SU-DHL-6 (cell line): ENCODE measurements at regions not wholly inside any gene's neighbourhood (a gene's known extent, or its start where the extent isn't known, plus 50 kb on each side); places are given as distances from the start of the nearest gene placed in this dataset.

Experiments used
- H2AFZ ChIP-seq: fragments of 200-600 bp; sonication (generic); 2 replicates; pipeline ENCODE4 v1.6.1; 2014; ENCODE audit warnings: low read depth, mild to moderate bottlenecking, moderate library complexity, mixed read lengths, antibody characterized with exemption, low read length; ENCODE audit not compliant: severe bottlenecking
- H3F3A ChIP-seq: fragments of 200-600 bp; shearing (Covaris generic); 2 replicates; pipeline ENCODE4 v1.6.0; 2016; ENCODE audit warnings: antibody characterized with exemption, mild to moderate bottlenecking; ENCODE audit not compliant: insufficient read depth
- H3K27ac ChIP-seq: fragments of 200-600 bp; sonication (generic); 2 replicates; pipeline ENCODE4 v1.5.1; 2016; ENCODE audit warnings: low read depth, mild to moderate bottlenecking, low read length, moderate library complexity, mixed read lengths
- H3K27me3 ChIP-seq: fragments of 200-600 bp; sonication (generic), shearing (Covaris generic); 2 replicates; pipeline ENCODE4 v1.6.0; 2014; ENCODE audit warnings: mild to moderate bottlenecking, low read length
- H3K36me3 ChIP-seq: fragments of 200-600 bp; sonication (generic); 2 replicates; pipeline ENCODE4 v1.6.1; 2014; ENCODE audit warnings: mild to moderate bottlenecking, low read length, mixed read lengths
- H3K4me2 ChIP-seq: fragments of 300-600, 200-600 bp; shearing (Covaris generic), sonication (generic); 2 replicates; pipeline ENCODE4 v1.6.0; 2014; ENCODE audit warnings: low read length, low read depth, mild to moderate bottlenecking; ENCODE audit not compliant: poor library complexity, severe bottlenecking
- H3K4me3 ChIP-seq: fragments of 200-600 bp; sonication (generic); 2 replicates; pipeline ENCODE4 v1.5.1; 2014; ENCODE audit warnings: antibody characterized with exemption, low read length, mild to moderate bottlenecking, mixed read lengths; ENCODE audit not compliant: insufficient read depth, poor library complexity, severe bottlenecking
- H3K79me2 ChIP-seq: fragments of 200-600 bp; sonication (generic); 2 replicates; pipeline ENCODE4 v1.6.1; 2014; ENCODE audit warnings: mild to moderate bottlenecking, low read length, moderate library complexity; ENCODE audit not compliant: insufficient read depth
- H3K9ac ChIP-seq: fragments of 200-600 bp; sonication (generic); 2 replicates; pipeline ENCODE4 v1.7.0; 2014; ENCODE audit warnings: mild to moderate bottlenecking, low read length
- H3K9me2 ChIP-seq: fragments of 200-600 bp; sonication (generic); replicated peaks from 2 replicates; pipeline ENCODE4 v1.6.1; 2014; ENCODE audit warnings: low read length; ENCODE audit not compliant: insufficient read depth
- H3K9me3 ChIP-seq: fragments of 200-600 bp; sonication (generic); 2 replicates; pipeline ENCODE4 v1.6.1; 2014; ENCODE audit warnings: low read length, mixed read lengths; ENCODE audit not compliant: insufficient read depth
- H4K20me1 ChIP-seq: fragments of 200-600 bp; sonication (generic); 2 replicates; pipeline ENCODE4 v1.6.1; 2014; ENCODE audit warnings: low read depth, mild to moderate bottlenecking, antibody characterized with exemption, low read length, moderate library complexity, mixed read lengths
- CTCF ChIP-seq: fragments of 200-600 bp; sonication (generic); IDR thresholded peaks from one replicate; pipeline ENCODE4 v1.5.1; 2017; ENCODE audit warnings: antibody characterized with exemption, mild to moderate bottlenecking, low read length, moderate library complexity; ENCODE audit not compliant: insufficient read depth, poor library complexity, severe bottlenecking
- EZH2phosphoT487 ChIP-seq: fragments of 200-600 bp; sonication (generic), shearing (Covaris generic); conservative IDR thresholded peaks from 2 replicates; pipeline ENCODE4 v1.6.1; 2018; ENCODE audit warnings: mild to moderate bottlenecking, antibody characterized with exemption, low read length, moderate library complexity, mixed read lengths

- no peak overlapping the region for H2AFZ ChIP-seq
- H3F3A ChIP-seq = peaks cover 4% of the 10 kb centered on the region
- no peaks in the 10 kb centered on the region for H3K9me3 ChIP-seq
- no peaks in the 10 kb centered on the region for H4K20me1 ChIP-seq
- H3K4me2 ChIP-seq = no peak overlapping the region
- H3K36me3 ChIP-seq = no peaks in the 10 kb centered on the region
- H3K27me3 ChIP-seq = no peaks in the 10 kb centered on the region
- H3K27ac ChIP-seq = no peak overlapping the region
- H3K79me2 ChIP-seq = no peaks in the 10 kb centered on the region
- H3K9me2 ChIP-seq = no peaks in the 10 kb centered on the region
- TF ChIP-seq CTCF (no peak), EZH2phosphoT487 (no peak)
- H3K9ac ChIP-seq = no peak overlapping the region
- H3K4me3 ChIP-seq = no peak overlapping the region
Measured at GRCh38 chr16:10309271-10309932, 76.5 kb upstream of the ATF7IP2 start.

GRCh38 chr16:10312008-10312407 lies 73.9 kb upstream of the ATF7IP2 start:
- no peaks in the 10 kb centered on the region for H3K27me3 ChIP-seq
- TF ChIP-seq EZH2phosphoT487 (no peak), CTCF (no peak)
- no peak overlapping the region for H3K4me3 ChIP-seq
- H3K79me2 ChIP-seq = no peaks in the 10 kb centered on the region
- H2AFZ ChIP-seq = peak overlapping the region; percentile 32
- no peaks in the 10 kb centered on the region for H3K36me3 ChIP-seq
- H4K20me1 ChIP-seq = no peaks in the 10 kb centered on the region
- no peaks in the 10 kb centered on the region for H3K9me3 ChIP-seq
- H3K27ac ChIP-seq = peak overlapping the region; percentile 23
- H3K4me2 ChIP-seq = no peak overlapping the region
- H3K9ac ChIP-seq = no peak overlapping the region
- H3F3A ChIP-seq = peaks cover 4% of the 10 kb centered on the region
- no peaks in the 10 kb centered on the region for H3K9me2 ChIP-seq

GRCh38 chr16:10312784-10313724 lies 72.8 kb upstream of the ATF7IP2 start:
- H3K4me2 ChIP-seq = peak overlapping the region; percentile 38
- no peaks in the 10 kb centered on the region for H3K9me2 ChIP-seq
- peak overlapping the region; percentile 10; the same call in 1 of the 2 replicates for H3K9ac ChIP-seq
- H3K27me3 ChIP-seq = no peaks in the 10 kb centered on the region
- H3K27ac ChIP-seq = peak overlapping the region; percentile 65
- no peaks in the 10 kb centered on the region for H3K79me2 ChIP-seq
- H3F3A ChIP-seq = peaks cover 4% of the 10 kb centered on the region
- H3K9me3 ChIP-seq = no peaks in the 10 kb centered on the region
- peak overlapping the region; percentile 46 for H2AFZ ChIP-seq
- no peaks in the 10 kb centered on the region for H4K20me1 ChIP-seq
- no peaks in the 10 kb centered on the region for H3K36me3 ChIP-seq
- H3K4me3 ChIP-seq = no peak overlapping the region
- TF ChIP-seq EZH2phosphoT487 (no peak), CTCF (no peak)
